CD4-positive, alpha-beta T cell (primary cell): ENCODE measurements at regions not wholly inside any gene's neighbourhood (a gene's known extent, or its start where the extent isn't known, plus 50 kb on each side); places are given as distances from the start of the nearest gene placed in this dataset.

ENCODE experiments used
- ATAC-seq: fragments of 200-7000 bp; cut with Tn5 transposase; one replicate; pipeline ENCODE4 v1.10.0; 2022; ENCODE audit warnings: mild to moderate bottlenecking; ENCODE audit not compliant: poor library complexity
- CTCF ChIA-PET: fragments of 350-600 bp; sonication (Branson Sonifier 250); formaldehyde crosslinking; loops from one replicate; lab custom pipeline; 2021; ENCODE audit warnings: antibody characterized with exemption, inconsistent platforms; lab: Charles Lee
- POLR2A ChIA-PET: fragments of 350-600 bp; sonication (Branson Sonifier 250); formaldehyde crosslinking; loops from one replicate; lab custom pipeline; 2021; ENCODE audit warnings: antibody characterized with exemption, inconsistent platforms; lab: Charles Lee
- DNase-seq, 14 experiments: peaks; one replicate each; pipeline ENCODE4 v3.0.0-alpha.2; 2013 to 2020; ENCODE audit warnings: mixed read lengths in 2 of 14
- H3K27ac ChIP-seq, 2 donors: one replicate each; pipeline versions ENCODE4 v1.5.1 to v1.7.0; 2013; ENCODE audit warnings: low read length in 2 of 2, low read depth in 1 of 2, mild to moderate bottlenecking in 1 of 2
- H3K27me3 ChIP-seq, 2 experiments: 1 replicate in 1 of 2; 2 replicates in 1 of 2; pipeline versions ENCODE4 v1.6.1 to v1.7.0; 2013; ENCODE audit warnings: low read length in 2 of 2, control low read depth in 1 of 2, mild to moderate bottlenecking in 1 of 2, moderate library complexity in 1 of 2; ENCODE audit not compliant: insufficient read depth in 2 of 2, control insufficient read depth in 1 of 2
- H3K36me3 ChIP-seq: one replicate; pipeline ENCODE4 v1.6.1; 2013; ENCODE audit warnings: low read length, control low read depth; ENCODE audit not compliant: insufficient read depth
- H3K4me1 ChIP-seq: one replicate; pipeline ENCODE4 v1.6.1; 2013; ENCODE audit warnings: low read length, control low read depth; ENCODE audit not compliant: insufficient read depth
- H3K4me3 ChIP-seq: one replicate; pipeline ENCODE4 v1.5.1; 2013; ENCODE audit warnings: mild to moderate bottlenecking, low read length, moderate library complexity
- H3K9me3 ChIP-seq, 2 experiments: 1 replicate in 1 of 2; 2 replicates in 1 of 2; pipeline versions ENCODE4 v1.6.1 to v1.7.0; 2013; ENCODE audit warnings: low read length in 2 of 2, mild to moderate bottlenecking in 2 of 2, control low read depth in 1 of 2, moderate library complexity in 1 of 2; ENCODE audit not compliant: control insufficient read depth in 1 of 2, insufficient read depth in 1 of 2
- H3K27ac Mint-ChIP-seq: one replicate; pipeline ENCODE4 v1.8.0; 2020; ENCODE audit warnings: mixed read lengths
- H3K27me3 Mint-ChIP-seq: one replicate; pipeline ENCODE4 v1.8.0; 2021; ENCODE audit warnings: mixed read lengths
- H3K36me3 Mint-ChIP-seq: one replicate; pipeline ENCODE4 v1.8.0; 2021; ENCODE audit warnings: low read depth, mixed read lengths
- H3K4me1 Mint-ChIP-seq: one replicate; pipeline ENCODE4 v1.8.0; 2021; ENCODE audit warnings: low read depth, mixed read lengths
- H3K4me3 Mint-ChIP-seq: one replicate; pipeline ENCODE4 v1.8.0; 2020; ENCODE audit warnings: mild to moderate bottlenecking, mixed read lengths
- H3K9me3 Mint-ChIP-seq: one replicate; pipeline ENCODE4 v1.8.0; 2020; ENCODE audit warnings: mixed read lengths
- intact Hi-C, 2 experiments: fragments of 100-400 bp; cut with DNase I in 1 of 2; cut with micrococcal nuclease in 1 of 2; formaldehyde crosslinking; loops; one replicate each; pipeline versions ENCODE4 v1.15.1 to v1.9.0; 2023 to 2025; cut with DNase I, micrococcal nuclease
- TF ChIP-seq, protein P1 (sequence below): fragments of 200-600 bp; IDR thresholded peaks from one replicate; pipeline ENCODE4 v1.8.0; 2022; ENCODE audit warnings: antibody characterized with exemption, mild to moderate bottlenecking

DNA sequence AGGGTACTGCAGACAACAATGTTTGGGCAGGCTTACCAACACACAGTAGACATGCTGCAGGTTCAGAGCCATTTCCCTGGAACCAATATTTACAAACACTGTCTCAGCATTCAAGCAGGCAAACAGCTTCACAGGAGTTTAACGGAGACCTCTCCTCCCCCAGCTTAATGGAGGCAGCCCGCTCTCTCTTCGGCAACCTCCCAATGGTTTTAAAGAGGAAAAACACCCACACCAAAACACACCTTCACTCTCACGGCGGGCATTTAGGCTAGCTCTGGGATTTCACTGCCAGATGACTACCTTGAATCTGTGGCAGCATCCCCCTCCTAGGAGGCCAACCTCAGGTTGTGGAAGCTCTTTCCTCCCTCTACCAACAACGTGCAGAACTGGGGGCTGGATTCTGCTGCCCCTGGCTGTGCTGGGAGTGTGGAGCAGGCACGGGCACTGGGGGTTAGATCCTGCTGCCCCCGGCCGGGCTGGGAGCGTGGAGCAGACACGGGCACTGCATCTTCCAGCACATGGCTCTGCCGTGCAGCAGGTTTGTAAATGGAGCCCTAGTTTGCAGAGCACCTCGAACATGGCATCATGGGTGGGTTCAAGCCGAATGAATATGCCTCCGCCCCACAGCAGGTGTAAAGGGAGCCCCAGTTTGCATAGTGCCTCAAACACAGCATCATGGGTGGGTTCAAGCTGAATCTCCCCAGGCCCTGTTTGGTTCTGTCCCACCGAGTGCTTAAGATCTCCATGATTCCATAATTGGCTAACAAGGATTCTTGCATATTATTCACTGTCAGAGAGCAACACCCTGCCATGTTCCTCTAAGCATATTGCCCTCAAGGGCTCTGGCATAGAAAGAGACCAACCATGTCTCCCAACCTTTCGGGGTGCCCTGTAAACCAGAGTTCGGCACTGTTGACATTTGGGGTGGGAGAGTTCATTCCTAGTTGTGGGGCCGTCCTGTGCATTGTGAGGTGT lies 86.4 kb downstream of the RBFOX3 start:
- ATAC-seq (no peak), DNase-seq (no peak)
- Mint-ChIP-seq H3K36me3 (no peaks in the 10 kb centered on the region), H3K4me3 (no peak overlapping the region), H3K27me3 (peaks cover 41% of the 10 kb centered on the region), H3K4me1 (no peaks in the 10 kb centered on the region), H3K27ac (no peak overlapping the region), H3K9me3 (no peaks in the 10 kb centered on the region)
- intact Hi-C loops, result no loop called here
- TF ChIP-seq, protein P1, sequence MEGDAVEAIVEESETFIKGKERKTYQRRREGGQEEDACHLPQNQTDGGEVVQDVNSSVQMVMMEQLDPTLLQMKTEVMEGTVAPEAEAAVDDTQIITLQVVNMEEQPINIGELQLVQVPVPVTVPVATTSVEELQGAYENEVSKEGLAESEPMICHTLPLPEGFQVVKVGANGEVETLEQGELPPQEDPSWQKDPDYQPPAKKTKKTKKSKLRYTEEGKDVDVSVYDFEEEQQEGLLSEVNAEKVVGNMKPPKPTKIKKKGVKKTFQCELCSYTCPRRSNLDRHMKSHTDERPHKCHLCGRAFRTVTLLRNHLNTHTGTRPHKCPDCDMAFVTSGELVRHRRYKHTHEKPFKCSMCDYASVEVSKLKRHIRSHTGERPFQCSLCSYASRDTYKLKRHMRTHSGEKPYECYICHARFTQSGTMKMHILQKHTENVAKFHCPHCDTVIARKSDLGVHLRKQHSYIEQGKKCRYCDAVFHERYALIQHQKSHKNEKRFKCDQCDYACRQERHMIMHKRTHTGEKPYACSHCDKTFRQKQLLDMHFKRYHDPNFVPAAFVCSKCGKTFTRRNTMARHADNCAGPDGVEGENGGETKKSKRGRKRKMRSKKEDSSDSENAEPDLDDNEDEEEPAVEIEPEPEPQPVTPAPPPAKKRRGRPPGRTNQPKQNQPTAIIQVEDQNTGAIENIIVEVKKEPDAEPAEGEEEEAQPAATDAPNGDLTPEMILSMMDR, result no peak
- H3K4me3 ChIP-seq, result no peak overlapping the region
- H3K4me1 ChIP-seq, result no peaks in the 10 kb centered on the region
- no peak overlapping the region for H3K27ac ChIP-seq
- no peaks in the 10 kb centered on the region for H3K36me3 ChIP-seq
- peaks cover 0 to 3% of the 10 kb centered on the region in 2 experiments for H3K9me3 ChIP-seq
- H3K27me3 ChIP-seq, result peaks cover 12 to 32% of the 10 kb centered on the region in 2 experiments
- POLR2A ChIA-PET, result no interaction called here
- CTCF ChIA-PET, result no interaction called here

DNA sequence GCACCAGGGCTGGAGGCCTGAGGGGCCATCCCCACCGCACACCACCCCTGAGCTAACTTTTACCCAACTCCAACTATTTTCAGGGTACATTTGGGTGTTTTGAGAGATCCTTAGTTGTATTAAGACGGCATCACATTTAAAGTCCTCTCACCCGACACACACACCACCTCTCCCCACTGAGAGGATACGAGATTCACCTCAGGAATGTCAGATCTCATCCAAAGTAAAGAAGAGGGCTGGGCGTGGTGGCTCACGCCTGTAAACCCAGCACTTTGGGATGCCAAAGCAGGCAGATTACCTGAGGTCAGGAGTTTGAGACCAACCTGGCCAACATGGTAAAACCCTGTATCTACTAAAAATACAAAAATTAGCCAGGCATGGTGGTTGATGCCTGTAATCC lies 88.4 kb downstream of the RBFOX3 start:
- Histone ChIP-seq H3K27me3 (peaks cover 11 to 48% of the 10 kb centered on the region in 2 experiments), H3K36me3 (no peaks in the 10 kb centered on the region), H3K4me1 (no peaks in the 10 kb centered on the region), H3K4me3 (no peak overlapping the region), H3K9me3 (peaks cover 0 to 3% of the 10 kb centered on the region in 2 experiments), H3K27ac (no peak overlapping the region)
- Mint-ChIP-seq H3K27me3 (peaks cover 39% of the 10 kb centered on the region), H3K4me1 (no peaks in the 10 kb centered on the region), H3K4me3 (no peak overlapping the region), H3K27ac (no peak overlapping the region), H3K36me3 (no peaks in the 10 kb centered on the region), H3K9me3 (no peaks in the 10 kb centered on the region)
- ATAC-seq (no peak), DNase-seq (no peak)
- intact Hi-C loops, result no loop called here
- ChIA-PET CTCF (no interaction called here), POLR2A (no interaction called here)
- TF ChIP-seq, protein P1, result no peak

DNA sequence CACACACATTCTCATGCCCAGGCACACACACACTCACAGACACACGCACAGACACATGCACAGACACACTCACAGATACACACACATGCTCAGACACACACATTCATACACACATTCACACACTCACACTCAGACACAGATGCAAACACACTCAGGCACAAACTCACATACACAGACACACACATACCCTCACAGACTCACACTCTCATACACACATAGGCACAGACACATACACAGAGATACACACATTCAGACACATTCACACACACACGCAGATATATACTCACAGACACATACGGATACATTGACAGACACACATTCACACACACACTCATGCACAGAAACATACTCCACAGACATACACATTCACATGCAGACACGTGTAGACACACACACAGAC lies 89.6 kb downstream of the RBFOX3 start:
- Histone ChIP-seq H3K9me3 (peaks cover 0 to 3% of the 10 kb centered on the region in 2 experiments), H3K27me3 (peaks cover 10 to 41% of the 10 kb centered on the region in 2 experiments), H3K4me3 (no peak overlapping the region), H3K4me1 (no peaks in the 10 kb centered on the region), H3K36me3 (no peaks in the 10 kb centered on the region), H3K27ac (no peak overlapping the region)
- ChIA-PET CTCF (no interaction called here), POLR2A (no interaction called here)
- H3K9me3 Mint-ChIP-seq, result no peaks in the 10 kb centered on the region
- DNase-seq (no peak), ATAC-seq (no peak)
- H3K4me1 Mint-ChIP-seq, result no peaks in the 10 kb centered on the region
- no peaks in the 10 kb centered on the region for H3K36me3 Mint-ChIP-seq
- no peak overlapping the region for H3K4me3 Mint-ChIP-seq
- TF ChIP-seq, protein P1, result no peak
- intact Hi-C loops, result no loop called here
- no peak overlapping the region for H3K27ac Mint-ChIP-seq
- peaks cover 38% of the 10 kb centered on the region for H3K27me3 Mint-ChIP-seq
